Mammary epithelial cell (primary cell): ENCODE measurements at regions not wholly inside any gene's neighbourhood (a gene's known extent, or its start where the extent isn't known, plus 50 kb on each side); places are given as distances from the start of the nearest gene placed in this dataset.

ENCODE experiments used
- EZH2 ChIP-seq: IDR thresholded peaks from 2 replicates; pipeline ENCODE4 v1.6.1; 2012; ENCODE audit warnings: low read length, inconsistent platforms, borderline replicate concordance
- TF ChIP-seq, protein P1 (sequence below), 2 donors: IDR thresholded peaks in 1 of 2; conservative IDR thresholded peaks in 1 of 2; 2 replicates each; pipeline ENCODE4 v1.5.1; 2011 to 2012; ENCODE audit warnings: inconsistent platforms in 2 of 2, low read length in 2 of 2, mild to moderate bottlenecking in 2 of 2, control low read depth in 1 of 2, low read depth in 1 of 2; ENCODE audit not compliant: insufficient read depth in 1 of 2; ENCODE audit errors: extremely low read depth in 1 of 2

DNA sequence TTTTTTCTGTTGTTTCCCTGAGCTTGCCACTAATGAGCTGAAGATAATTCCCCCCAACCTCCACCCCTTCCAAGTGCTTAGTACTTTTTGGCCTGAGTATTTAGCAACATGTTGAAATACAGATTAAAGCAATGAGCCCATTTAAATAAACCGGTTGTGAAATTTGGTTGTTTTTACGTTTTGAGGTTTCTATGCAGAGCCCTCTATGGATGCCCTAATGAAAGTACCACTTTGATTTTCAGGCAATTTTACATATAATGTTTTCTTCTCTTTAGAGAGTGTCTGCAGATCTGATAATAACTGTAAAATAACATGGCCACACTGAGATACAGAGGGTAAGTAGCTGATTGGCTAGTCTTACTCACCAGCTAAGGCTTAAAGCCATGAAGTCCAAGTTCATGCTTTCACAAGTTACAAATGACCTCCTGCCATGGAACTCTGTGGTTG, 139.4 kb upstream of the SLC7A14 start:
- TF ChIP-seq, protein P1, sequence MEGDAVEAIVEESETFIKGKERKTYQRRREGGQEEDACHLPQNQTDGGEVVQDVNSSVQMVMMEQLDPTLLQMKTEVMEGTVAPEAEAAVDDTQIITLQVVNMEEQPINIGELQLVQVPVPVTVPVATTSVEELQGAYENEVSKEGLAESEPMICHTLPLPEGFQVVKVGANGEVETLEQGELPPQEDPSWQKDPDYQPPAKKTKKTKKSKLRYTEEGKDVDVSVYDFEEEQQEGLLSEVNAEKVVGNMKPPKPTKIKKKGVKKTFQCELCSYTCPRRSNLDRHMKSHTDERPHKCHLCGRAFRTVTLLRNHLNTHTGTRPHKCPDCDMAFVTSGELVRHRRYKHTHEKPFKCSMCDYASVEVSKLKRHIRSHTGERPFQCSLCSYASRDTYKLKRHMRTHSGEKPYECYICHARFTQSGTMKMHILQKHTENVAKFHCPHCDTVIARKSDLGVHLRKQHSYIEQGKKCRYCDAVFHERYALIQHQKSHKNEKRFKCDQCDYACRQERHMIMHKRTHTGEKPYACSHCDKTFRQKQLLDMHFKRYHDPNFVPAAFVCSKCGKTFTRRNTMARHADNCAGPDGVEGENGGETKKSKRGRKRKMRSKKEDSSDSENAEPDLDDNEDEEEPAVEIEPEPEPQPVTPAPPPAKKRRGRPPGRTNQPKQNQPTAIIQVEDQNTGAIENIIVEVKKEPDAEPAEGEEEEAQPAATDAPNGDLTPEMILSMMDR (conservative IDR thresholded peaks at IDR 0.05 in 1 of 2, IDR thresholded peaks at IDR 0.05 in 1 of 2; ENCODE audit: extremely low read depth in 1 of 2, insufficient read depth in 1 of 2, low read depth in 1 of 2, low read length in 2 of 2): no peak
- TF ChIP-seq EZH2: no peak
